Esophagus squamous epithelium (tissue), 4 donors: ENCODE measurements at regions not wholly inside any gene's neighbourhood (a gene's known extent, or its start where the extent isn't known, plus 50 kb on each side); places are given as distances from the start of the nearest gene placed in this dataset.

Experiments
- POLR2A ChIP-seq, 4 donors: fragments of 450-650 bp; IDR thresholded peaks; one replicate each; pipeline ENCODE4 v1.6.1; 2017; ENCODE audit warnings: antibody characterized with exemption in 4 of 4, mild to moderate bottlenecking in 4 of 4, moderate library complexity in 3 of 4
- TF ChIP-seq, protein P1 (sequence below), 6 experiments: fragments of 450-650 bp in 4 of 6; fragments of 200-600 bp in 2 of 6; sonication (generic) in 2 of 6; IDR thresholded peaks; one replicate each; pipeline ENCODE4 v1.5.1; 2016 to 2019; ENCODE audit warnings: antibody characterized with exemption in 6 of 6, mild to moderate bottlenecking in 4 of 6, moderate library complexity in 4 of 6

DNA sequence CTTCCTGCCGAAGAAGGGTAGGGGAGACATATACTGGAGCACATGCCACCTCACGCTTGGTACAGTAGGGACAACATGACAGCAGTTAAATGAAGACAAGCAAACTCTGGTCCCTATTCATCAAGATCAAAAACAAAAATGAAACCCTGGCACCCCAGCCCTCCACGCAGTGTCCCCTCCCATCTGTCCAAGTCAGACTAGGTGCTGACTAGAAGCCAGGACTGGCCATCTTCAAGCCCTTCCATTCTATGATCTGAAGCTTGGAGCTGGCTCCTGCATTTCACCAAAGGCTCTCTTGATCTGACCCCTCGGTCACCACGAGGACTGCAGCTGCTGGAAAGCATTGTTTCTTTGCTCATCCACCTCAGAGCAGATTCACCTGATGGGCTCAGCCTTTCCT is 158.9 kb upstream of the GGTLC1 start:
- TF ChIP-seq, protein P1, sequence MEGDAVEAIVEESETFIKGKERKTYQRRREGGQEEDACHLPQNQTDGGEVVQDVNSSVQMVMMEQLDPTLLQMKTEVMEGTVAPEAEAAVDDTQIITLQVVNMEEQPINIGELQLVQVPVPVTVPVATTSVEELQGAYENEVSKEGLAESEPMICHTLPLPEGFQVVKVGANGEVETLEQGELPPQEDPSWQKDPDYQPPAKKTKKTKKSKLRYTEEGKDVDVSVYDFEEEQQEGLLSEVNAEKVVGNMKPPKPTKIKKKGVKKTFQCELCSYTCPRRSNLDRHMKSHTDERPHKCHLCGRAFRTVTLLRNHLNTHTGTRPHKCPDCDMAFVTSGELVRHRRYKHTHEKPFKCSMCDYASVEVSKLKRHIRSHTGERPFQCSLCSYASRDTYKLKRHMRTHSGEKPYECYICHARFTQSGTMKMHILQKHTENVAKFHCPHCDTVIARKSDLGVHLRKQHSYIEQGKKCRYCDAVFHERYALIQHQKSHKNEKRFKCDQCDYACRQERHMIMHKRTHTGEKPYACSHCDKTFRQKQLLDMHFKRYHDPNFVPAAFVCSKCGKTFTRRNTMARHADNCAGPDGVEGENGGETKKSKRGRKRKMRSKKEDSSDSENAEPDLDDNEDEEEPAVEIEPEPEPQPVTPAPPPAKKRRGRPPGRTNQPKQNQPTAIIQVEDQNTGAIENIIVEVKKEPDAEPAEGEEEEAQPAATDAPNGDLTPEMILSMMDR (IDR thresholded peaks at IDR 0.05), result no peak
- TF ChIP-seq POLR2A (IDR thresholded peaks at IDR 0.05), result no peak
